GM21786 (cell line): ENCODE measurements at regions not wholly inside any gene's neighbourhood (a gene's known extent, or its start where the extent isn't known, plus 50 kb on each side); places are given as distances from the start of the nearest gene placed in this dataset.
A peak's percentile ranks its signal among the peaks of the same experiment; 100 is the strongest.

ENCODE experiments used
- ATAC-seq: cut with Tn5 transposase; IDR thresholded peaks from one replicate; pipeline ENCODE4 v1.9.1; 2021; ENCODE audit not compliant: unreplicated experiment

DNA sequence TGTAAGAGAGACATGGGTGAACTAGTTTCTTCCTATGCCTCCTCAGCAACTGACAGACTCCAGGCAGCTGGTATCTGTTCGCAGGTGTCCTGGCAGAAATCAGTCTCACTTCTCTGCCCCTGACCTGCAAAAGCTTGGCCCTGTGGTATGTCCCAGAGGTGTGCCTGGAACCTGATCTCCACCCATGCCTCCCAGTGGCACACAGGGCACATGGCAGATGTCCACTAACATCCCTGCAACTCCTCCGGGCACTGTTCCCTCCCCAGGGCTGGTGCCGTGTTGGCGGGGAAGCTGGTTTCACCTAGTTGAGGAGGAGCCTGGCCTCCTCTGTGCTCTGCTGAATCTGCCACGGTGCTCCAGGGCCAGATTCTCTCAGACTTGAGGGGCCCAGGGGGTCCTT lies 123.3 kb upstream of the GGTLC1 start:
- ATAC-seq: no peak

DNA sequence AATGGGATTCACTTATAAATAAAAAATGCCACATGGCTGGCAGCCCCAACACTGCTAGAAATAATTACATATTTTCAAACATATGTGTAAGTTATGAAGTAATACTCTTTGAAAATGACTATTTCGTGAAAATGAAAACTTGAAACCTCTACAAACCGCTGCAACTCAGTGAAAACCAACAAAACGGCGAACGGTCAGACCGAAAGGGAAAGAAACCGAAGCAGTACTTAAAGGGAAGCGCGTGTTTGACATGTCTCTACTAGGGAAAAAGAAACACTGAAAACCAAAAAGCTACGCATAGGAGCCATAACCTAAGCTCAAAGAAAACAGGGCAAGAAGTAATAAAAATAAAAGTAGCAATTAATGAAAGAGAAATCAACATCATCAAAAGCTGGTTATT lies 121.0 kb upstream of the GGTLC1 start:
- no peak for ATAC-seq

DNA sequence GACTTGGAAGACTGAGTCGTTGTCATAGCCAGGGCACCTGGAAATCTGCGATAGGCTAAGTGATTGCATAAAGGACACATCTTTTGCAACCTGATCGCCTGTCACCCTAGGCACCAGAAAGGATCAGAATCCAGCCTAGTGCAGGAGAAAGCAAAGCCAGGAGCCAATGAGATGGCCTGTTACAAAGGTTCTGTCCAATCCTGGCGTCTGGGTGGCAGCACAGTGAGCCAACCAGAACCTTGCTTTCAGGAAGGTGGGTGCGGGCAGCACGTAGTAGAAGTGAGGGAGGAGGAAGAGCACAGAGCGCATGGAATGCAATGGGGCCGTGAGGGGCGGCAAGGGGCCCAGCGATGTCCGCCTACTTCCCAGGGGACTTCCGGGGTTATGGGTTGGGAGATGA lies 120.4 kb upstream of the GGTLC1 start:
- no peak for ATAC-seq

DNA sequence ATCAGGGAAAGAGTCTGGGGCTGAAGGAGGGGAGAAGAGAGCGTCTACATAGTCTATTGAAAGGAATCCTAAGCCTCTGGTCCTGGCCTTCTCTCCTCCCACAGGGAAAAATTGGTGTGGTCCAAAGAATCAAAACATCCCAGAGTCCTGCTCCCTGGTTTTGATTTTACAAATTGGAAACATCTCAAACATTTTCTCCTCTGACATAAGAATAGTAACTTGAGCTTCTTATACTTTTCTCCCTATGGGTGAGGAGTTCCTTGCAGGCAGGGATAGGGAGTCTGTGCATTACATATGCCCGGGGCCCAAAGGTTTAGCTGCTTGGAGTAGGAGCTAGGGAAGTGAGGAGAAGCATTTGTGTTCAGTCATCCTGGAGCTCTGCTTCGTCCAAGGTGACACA lies 120.0 kb upstream of the GGTLC1 start:
- ATAC-seq: no peak

DNA sequence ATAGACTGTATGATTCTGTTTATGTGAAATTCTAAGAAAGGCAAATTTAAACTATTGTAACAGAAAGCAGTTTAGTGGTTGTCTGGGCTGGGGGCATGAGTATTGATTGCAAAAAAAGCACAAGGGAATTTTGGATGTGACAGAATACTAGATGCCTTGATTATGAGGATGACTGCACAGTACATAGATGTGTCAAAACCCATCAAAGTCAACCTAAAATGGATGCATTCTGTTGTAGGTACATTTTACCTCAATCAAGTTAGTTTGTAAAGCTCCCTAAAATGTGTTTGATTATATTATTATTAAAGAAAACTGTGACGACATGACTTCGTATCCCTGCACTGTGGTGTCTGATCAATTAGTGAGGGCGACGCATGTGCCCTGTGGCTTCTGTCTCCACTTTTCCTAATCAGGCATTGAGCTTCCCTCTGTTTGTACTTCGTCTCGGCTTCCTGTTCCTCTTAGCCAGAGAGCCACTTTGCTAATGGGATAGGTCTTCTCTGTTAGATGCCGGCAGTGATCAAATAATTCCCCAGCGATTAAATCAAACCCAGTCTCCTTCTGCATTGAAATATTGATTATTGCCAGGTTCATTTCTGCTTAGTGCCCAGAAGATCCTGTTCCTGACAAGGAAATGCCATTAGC lies 118.3 kb upstream of the GGTLC1 start:
- no peak for ATAC-seq

DNA sequence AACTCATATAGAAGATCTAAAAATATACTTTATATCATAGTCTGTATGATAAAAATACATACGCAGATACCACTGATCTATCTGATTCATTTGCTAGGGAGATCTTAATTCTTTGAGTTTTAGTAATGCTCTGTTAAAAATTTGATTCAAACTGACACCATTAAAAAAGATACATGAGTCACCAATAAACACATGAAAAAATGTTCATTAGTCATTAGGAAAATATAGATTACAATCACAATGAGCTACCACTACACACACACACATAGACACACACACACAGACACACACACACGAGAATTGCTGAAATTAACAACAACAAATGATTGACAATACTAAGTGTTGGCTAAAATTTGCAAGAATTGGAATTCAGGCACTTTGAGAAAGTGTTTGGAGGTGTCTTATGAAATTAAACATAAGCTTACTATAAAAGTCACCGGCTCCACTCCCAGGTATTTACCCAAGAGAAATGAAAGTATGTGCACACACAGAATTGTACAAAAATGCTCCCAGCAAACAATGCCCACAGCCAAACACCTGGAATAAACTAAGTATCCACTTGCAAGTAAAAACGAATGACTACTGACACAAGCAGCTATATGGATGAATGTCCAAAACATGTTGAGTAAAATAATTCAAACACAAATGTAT lies 117.7 kb upstream of the GGTLC1 start:
- no peak for ATAC-seq

DNA sequence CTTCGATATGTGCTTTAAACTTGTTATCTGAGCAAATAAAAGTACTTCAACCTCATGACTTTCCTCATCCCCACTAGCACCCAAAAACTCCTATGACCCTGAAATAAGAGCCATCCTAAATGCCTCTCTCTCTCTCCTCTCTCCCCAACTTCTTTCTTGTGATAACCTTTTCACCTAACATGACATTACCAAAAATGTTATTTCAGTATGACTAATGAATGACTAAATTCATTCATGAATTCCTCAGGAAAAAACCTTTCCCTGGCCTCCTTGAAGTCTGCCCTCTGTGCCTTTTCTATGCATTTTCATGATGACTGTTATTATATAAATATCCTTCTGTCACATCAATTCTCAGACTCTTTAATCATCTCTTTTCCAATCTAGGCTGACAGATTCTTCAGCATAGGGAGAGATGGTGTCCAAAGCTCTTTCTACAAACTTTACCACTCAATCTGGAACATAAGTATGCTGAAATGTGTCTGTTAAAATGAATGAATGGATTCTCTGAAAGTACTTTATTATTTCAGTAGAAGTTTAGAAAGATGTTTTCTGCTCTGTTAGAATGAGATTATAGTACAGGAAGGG lies 114.3 kb upstream of the GGTLC1 start:
- no peak for ATAC-seq

DNA sequence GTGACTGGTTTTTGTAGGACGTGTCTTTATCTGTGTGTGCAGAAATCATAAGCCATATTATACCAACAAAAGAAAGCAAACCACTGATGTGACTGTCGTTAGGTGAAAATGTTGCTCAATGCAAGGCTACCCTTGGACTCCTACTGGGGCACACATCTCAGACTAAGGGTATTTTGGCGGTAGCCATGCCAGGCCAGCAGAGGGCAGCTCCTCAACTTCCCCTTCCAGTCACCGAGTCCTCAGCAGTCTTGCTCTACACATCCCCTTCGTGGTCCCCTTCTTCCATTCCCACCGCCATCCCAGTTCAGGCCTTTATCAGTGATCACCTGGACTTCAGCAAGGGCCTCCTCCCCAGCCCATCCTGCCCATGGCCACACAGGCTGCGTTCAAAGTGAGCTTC lies 113.7 kb upstream of the GGTLC1 start:
- ATAC-seq: no peak

DNA sequence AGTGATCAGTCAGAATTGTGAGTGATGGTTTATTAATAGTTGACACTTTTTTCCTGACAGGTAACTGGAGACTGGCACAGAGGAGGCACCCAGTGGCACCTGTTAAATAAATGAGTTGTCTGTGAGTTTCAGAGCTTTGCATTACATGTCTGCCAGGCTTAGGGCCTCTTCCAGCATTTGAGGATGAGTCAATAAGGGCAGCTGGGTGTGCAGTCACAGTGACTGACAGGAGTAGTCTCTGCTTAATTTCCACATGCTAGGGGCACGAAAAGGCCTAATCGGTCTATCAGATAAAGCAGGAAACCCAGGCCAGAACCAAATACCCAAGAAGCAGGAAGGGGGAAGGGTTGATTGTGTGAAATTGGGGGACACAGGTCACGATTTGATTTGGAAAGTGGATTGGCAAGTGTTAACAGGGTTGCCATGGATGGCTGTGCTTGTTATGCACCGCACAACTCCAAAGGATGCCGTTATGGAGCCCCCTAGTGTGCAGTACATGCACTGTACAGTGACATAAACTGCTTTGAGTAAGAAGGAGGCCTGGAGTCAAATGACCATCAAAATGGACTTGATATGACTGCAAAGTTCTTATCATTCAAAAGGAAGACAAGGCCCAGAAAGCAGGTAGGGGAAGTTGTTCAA lies 111.9 kb upstream of the GGTLC1 start:
- ATAC-seq: peak; percentile 52

DNA sequence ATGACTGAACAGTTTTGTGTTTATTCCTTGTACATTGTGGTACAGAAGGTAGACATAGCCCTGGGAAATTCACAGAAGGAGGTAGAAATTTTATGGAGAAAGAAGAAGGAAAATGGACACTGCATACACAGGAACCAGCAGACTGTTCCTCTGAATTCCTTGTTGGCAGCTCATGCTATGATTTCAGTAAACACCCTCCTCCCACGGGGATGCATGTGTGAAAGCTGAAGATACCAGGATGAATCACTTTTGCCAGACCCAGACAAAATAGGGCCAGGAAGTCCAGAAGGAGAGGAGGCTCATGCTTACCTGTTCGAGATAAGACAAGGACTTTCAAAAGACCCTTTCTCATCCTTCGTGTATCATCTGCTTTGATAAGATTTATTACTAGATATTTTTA lies 110.3 kb upstream of the GGTLC1 start:
- no peak for ATAC-seq

DNA sequence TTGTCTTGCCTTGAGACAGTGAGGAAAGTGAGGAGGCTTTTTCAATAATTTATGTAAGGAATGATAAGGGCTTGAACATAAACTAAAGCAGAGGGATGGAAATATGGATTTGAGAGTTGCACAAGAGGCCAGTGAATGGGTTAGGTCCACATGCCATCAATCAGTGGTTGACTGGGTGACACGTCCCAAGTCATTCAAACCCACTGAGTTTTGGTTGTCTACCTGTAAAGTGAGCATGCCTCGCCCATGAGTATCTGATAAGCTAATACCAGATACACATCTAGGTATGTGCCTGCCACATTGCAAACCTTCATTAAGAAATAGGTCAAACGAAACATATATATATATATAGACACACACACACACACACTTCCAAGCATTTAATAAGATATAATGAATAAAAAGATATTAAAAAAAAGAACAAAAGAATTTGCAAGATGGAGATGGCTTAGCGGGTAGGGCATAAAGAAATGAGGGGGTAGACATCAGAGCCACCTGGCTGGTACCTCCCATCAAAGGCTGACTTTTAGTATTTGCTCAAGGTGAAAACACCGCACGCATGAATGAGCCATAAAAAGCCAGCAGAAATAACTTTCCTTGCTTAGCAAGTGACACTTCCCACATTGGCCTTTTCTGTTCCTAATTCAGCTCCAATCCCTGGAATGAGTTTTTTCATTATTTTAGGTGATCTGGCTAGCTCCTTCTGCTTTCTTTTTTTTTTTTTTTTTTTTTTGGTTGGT lies 109.1 kb upstream of the GGTLC1 start:
- no peak for ATAC-seq

DNA sequence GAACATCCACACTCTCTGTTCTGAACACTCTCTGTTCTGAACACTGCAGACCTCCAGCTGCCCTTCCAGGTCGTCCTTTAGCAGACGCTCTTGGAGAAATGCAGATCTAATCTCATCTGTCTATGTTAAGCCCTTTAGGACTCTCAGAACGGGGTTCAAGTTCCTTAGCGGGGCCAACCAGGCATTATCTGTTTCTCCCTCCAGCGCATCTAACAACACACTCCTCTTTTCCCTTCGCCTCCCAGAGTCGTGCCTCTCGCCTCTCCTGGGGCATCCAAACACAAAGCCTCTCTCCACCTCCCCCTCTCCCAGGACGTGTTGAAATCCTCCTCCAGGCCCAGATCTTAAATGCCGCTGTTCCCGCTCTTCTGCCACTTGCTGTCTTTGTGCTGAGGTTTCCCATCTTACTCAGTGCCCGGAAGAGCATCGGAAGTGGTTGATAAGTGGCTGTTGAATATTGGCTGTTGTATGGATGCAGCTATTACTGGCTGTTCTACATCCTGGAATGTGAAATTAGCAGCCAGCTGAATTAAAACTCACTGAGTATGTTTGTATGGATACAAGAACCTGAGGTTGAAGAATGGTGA lies 108.4 kb upstream of the GGTLC1 start:
- ATAC-seq: no peak

DNA sequence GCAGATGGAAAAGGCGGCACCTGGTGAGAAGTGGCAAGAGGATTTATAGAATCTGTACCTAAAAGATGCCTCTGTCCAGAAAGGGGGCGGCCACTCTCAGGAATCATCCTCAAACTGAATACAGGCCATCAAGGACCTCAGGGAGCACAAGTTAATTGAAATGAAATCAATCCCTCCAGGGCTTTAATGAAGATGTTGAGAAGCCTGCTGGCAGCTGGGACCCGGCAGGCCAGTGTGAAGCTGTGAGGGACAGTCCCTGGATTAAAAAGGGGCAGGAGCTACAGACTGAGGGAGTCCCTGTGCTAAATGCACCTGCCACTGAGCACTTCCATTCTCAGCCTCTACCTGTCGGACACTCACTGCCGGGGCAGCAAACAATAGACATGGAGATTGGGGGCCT lies 107.7 kb upstream of the GGTLC1 start:
- ATAC-seq: no peak

DNA sequence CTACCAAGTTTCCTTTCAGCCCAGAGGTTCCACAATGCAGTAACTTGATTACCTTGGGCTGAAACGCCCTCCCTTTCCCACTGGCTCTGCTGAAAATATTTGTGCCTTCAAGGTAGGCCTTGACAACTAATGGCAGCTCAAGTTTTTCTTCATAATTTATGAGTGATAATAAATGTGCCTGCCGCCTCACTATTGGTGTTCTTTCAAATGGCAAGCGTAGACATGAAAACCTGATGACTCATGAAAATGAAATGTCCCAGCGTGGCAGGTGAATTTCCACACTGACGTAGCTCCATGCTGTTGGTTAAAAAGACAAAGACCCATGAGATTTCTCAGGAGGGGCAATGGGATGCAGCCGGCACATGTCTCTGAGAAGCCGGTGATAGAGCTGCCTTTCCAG lies 107.2 kb upstream of the GGTLC1 start:
- ATAC-seq: no peak

DNA sequence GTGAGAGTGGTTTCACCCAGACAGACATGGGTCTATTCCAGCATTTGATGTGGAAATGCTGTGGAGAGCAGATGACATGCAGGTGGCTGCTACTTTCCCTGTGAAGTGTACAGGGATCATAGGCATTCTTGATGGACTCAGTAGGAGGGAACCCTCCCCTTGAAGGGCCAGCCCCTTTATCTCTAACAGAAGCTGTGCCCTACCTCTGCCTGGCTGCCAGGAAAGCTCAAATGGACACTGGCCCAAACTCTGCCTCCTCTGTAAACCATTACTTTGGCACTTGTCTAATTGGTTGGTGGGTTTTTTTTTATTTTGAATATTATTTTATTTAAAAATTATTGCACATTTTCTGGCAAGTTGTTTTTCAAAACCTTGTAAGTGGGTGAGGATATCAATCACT lies 106.7 kb upstream of the GGTLC1 start:
- ATAC-seq: no peak

DNA sequence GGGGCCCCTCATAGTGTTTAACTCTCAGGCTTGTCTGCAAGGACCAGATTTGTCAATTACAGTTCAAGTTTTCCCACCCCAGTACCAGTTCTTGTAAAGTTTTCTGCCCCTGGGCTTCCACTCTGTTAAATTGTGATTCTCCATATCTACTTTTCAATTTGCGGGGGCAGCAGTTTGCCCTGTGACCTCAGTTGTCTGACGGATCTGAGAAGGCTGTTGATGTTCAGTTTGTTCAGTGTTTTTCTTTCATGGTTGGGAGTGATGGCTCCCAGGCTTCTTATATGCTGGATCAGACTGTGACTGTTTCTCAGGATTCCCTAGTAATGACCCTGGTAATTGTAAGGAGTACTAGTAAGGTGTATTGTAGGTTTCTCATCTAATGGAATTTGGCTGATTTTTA lies 101.0 kb upstream of the GGTLC1 start:
- ATAC-seq: no peak

DNA sequence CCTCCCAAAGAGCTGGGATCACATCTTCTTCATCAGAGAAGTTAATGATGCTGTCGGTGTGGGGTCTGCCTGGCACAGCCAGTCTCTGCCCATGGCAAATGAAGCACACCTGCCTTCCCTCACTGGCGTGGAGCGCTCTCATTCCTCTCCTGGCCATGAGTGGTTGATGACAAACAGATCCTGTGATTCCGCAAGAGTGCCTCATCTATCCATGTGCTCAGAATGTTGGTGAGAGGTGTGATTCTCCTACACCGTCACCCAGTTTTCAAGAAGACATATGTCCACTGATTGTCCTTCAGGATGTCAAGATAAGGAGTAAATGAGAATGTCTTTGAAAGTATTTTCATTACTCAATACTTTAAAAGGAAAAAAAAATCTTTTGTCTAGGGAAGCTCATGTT lies 97.5 kb upstream of the GGTLC1 start:
- ATAC-seq: no peak

DNA sequence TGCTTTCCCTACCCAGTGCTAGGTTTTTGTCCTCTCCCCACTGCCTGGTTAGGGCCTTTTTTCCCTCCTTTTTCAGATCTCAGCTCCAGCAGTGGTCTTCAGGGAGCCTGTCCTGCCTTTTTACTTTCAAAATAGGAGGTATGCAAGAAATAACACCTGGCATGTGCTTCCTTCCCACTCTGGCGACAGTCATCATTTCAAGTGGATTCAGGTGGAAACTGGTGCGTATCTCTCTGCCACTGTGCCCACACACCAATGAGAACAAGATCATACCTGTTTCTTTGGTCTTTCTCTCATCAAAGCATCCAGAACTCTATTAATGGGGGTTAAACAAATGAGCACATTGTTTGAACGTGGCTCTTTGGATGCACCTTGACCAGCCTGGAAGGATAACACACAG lies 95.7 kb upstream of the GGTLC1 start:
- no peak for ATAC-seq

DNA sequence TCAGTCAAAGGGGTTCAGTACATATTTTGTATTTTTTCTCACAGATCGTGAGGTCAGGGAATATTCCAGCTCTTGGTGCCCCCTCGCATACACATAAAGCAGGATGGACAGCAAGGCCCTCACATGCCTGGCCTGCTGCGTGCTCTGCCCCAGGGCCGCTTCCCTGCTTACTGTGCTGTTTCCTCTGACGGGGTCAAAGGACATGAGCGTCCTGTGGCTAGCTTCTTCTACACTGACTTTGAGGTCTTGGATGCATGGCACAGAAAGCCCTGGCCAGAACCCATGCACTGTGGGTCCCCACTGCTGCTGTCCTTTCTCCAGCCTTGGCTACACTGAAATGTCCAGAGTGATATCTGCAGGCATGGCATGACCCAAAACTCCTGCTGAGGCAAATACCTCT lies 92.5 kb upstream of the GGTLC1 start:
- ATAC-seq: no peak

DNA sequence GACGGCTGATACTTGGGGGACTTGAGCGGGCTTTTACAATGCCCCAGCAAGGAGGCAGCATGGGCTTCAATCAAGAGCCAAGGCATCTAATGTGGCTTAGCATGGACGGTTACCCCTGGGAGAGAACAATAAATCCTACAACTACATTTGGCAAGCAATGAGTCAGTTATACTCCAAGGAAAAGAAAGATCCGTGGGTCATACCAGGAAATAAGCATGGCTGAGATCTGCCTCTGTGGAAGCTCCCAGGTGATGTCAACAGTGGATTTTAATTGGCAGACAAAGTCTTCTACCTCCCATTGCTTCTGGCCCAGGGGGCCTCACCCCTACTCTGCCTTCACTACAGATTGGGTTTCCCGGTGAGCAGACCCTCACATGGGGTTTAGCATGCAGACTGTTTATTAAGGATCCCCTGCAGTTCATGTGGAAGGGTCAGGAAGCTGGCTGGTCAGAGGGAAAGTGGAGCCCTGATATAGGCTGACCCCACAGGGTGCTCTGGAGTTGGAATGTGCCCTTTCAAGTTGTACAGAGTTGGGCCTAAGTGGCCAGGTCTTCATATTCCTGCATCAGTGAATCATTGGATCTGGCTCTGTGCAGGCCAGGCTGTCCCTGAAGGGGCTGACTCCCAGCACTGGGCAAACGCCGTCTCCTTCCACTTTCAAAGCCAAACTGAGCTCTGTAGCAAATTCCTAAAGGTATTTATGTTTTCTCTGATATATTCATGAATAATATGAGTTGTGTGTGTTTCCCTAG lies 91.3 kb upstream of the GGTLC1 start:
- ATAC-seq: no peak

DNA sequence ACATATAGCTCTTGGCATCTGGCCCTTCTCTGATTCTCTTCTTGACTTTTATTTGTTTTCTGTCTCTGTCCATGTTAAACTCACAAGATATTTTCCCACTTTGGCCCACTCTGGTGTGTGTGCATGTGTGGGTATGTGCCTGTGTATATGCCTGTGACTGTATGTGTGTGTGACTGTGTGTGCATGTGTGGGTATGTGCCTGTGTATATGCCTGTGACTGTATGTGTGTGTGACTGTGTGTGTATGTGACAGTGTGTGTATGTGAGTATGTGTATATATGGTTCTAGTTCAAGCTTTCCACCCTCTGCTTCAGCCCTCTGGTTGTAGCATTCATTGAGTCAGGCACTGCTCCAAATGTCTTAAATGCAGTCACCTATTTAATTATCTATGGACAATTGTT lies 88.6 kb upstream of the GGTLC1 start:
- no peak for ATAC-seq
